Activated CD4-positive, alpha-beta T cell treated with anti-CD3 and anti-CD28 coated beads, Interleukin-2, amount 10 ng/mL, durations not matched to agents 7 days and 5 days (primary cell): ENCODE measurements at regions not wholly inside any gene's neighbourhood (a gene's known extent, or its start where the extent isn't known, plus 50 kb on each side); places are given as distances from the start of the nearest gene placed in this dataset.
"Not testable (repeated sequence)": the region's sequence is repeated elsewhere in the genome, so short reads cannot be mapped to it uniquely, and the experiment has no call there.

Experiments
- CTCF ChIA-PET: fragments of 350-600 bp; sonication (Branson Sonifier 250); formaldehyde crosslinking; loops from one replicate; lab custom pipeline; 2021; ENCODE audit warnings: antibody characterized with exemption; lab: Charles Lee
- POLR2A ChIA-PET: fragments of 350-600 bp; sonication (Branson Sonifier 250); formaldehyde crosslinking; loops from one replicate; lab custom pipeline; 2021; ENCODE audit warnings: antibody characterized with exemption; lab: Charles Lee
- DNase-seq: peaks from one replicate; pipeline ENCODE4 v3.0.0-alpha.2; 2020
- H3K27ac Mint-ChIP-seq: one replicate; pipeline ENCODE4 v1.8.0; 2021; ENCODE audit warnings: mild to moderate bottlenecking, moderate library complexity, mixed read lengths
- H3K27me3 Mint-ChIP-seq: one replicate; pipeline ENCODE4 v1.8.0; 2021; ENCODE audit warnings: mixed read lengths
- H3K36me3 Mint-ChIP-seq: one replicate; pipeline ENCODE4 v1.8.0; 2021; ENCODE audit warnings: low read depth, mixed read lengths
- H3K4me1 Mint-ChIP-seq: one replicate; pipeline ENCODE4 v1.8.0; 2021; ENCODE audit warnings: mixed read lengths
- H3K4me3 Mint-ChIP-seq: one replicate; pipeline ENCODE4 v1.8.0; 2021; ENCODE audit warnings: mild to moderate bottlenecking, moderate library complexity, mixed read lengths
- H3K9me3 Mint-ChIP-seq: one replicate; pipeline ENCODE4 v1.8.0; 2021; ENCODE audit warnings: mixed read lengths

DNA sequence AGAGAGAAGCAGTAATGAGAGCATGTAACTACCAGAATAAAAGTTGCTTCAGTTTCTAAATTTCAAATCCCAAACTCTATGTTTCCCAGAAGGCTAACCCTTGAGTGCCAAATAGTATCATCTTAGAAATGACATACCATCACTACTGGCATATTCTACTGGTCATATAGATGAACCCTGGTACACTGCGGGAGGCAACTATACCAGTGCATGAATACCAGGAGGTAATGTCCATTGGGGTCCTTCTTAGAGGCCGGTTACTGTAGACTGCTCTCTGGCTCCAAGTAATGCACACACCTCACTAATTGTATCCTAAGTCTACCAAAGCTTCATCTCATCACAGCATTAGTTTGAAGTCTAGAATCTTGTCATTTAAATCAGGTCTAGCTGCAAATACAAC lies 108.6 kb upstream of the MSMB start:
- H3K27me3 Mint-ChIP-seq, POLR2A ChIA-PET, H3K9me3 Mint-ChIP-seq, H3K4me3 Mint-ChIP-seq, H3K27ac Mint-ChIP-seq, CTCF ChIA-PET, H3K4me1 Mint-ChIP-seq, H3K36me3 Mint-ChIP-seq, DNase-seq: not testable (repeated sequence)

DNA sequence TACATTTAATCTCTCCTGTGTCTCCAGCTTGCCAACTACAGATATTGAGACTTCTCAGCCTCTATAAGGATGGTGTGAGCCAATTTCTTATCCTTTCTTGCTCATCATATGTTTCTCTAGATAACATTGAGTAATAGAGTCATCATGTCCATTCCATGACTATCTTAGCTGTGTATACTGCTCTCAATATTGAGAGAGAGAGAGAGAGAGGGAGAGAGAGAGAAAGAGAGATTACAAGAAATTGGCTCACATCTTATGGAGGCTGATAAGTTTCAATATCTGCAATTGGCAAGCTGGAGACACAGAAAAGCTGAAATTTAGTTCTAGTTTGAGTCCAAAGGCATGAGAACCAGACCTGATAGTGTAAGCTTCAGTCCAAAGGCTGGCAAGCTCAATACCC lies 110.8 kb upstream of the MSMB start:
- DNase-seq, POLR2A ChIA-PET, H3K4me3 Mint-ChIP-seq, H3K27me3 Mint-ChIP-seq, H3K4me1 Mint-ChIP-seq, H3K27ac Mint-ChIP-seq, CTCF ChIA-PET, H3K36me3 Mint-ChIP-seq, H3K9me3 Mint-ChIP-seq: not testable (repeated sequence)

DNA sequence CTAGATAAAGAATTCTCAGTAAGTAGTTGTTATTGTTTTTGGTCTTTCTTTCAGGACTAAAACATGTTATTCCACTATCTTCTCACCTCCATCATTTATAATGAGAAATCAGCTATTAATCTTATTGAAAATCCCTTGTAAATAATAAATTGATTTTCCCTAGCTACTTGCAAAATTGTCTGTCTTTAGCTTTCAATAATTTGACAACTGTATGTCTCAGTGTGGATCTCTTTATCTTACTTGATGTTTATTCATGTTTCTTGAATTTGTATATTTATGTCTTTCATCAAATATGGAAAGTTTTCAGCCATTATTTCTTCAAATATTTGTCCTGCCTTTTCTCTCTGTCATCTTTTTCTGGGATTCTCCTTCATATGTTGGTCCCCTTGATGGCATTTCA lies 117.1 kb upstream of the ANTXRL start:
- Mint-ChIP-seq H3K36me3 (peaks cover 7% of the 10 kb centered on the region), H3K9me3 (peaks cover 11% of the 10 kb centered on the region), H3K4me3 (no peak overlapping the region), H3K27ac (no peak overlapping the region), H3K4me1 (peaks cover 9% of the 10 kb centered on the region), H3K27me3 (peaks cover 19% of the 10 kb centered on the region)
- ChIA-PET POLR2A (no interaction called here), CTCF (no interaction called here)
- DNase-seq: no peak

DNA sequence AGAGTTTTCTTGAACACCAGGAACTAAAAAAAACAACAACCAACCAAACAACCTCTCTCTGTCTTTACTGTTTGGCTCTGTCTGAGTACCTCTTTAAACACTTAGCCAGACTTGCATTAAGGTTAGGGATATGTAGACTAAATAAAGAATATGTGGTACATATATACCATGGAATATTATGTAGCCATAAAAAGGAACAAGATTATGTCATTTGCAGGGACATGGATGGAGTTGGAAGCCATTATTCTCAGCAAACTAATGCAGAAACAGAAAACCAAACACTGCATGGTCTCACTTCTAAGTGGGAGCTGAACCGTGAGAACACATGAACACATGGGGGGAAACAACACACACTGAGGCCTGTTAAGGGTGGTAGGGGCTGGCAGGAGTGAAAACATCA lies 116.0 kb upstream of the ANTXRL start:
- DNase-seq: no peak
- Mint-ChIP-seq H3K4me1 (peaks cover 9% of the 10 kb centered on the region), H3K4me3 (no peak overlapping the region), H3K9me3 (peaks cover 11% of the 10 kb centered on the region), H3K27ac (no peak overlapping the region), H3K36me3 (peaks cover 7% of the 10 kb centered on the region), H3K27me3 (peaks cover 14% of the 10 kb centered on the region)
- POLR2A ChIA-PET: no interaction called here
- CTCF ChIA-PET: no interaction called here

DNA sequence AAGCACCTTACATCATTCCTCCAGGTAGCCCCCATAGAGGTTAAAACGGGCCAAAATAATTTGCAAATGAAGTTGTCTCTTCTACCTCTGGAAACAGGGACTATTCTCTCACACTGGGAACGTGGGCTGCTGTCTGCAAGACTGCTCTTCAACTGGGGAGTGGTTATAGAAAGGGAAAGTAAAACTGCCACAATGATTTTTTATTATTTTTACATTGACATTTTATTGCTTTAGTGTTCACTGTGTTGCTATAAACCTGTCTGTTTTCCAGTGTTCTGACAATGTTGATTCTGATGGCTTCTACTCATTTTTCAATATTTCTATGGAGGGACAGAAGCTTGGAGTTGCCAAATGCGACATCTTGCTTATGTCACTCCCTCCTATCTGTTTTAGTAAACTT lies 115.1 kb upstream of the ANTXRL start:
- Mint-ChIP-seq H3K27ac (no peak overlapping the region), H3K9me3 (peaks cover 11% of the 10 kb centered on the region), H3K27me3 (peaks cover 12% of the 10 kb centered on the region), H3K4me1 (peaks cover 9% of the 10 kb centered on the region), H3K4me3 (no peak overlapping the region), H3K36me3 (peaks cover 7% of the 10 kb centered on the region)
- DNase-seq: no peak
- CTCF ChIA-PET: no interaction called here
- POLR2A ChIA-PET: no interaction called here

DNA sequence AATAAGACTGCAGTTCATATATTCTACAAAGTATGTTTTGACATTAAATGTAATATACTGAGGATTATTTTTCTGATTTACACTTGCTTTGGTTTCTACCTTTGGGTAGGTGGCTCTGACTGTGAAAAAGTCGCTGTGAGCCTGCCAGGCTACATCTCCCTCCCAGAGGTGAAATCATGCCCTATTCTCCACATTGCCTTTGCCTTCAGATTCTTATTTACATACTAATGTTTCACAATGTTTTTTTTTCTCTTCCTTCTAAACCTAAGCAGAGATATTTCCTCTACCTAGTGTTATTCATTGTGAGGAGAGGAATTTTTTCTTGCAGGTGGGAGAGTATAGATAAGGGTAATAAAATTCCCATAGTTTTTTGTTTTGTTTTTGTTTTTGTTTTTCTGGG lies 111.5 kb upstream of the ANTXRL start:
- ChIA-PET CTCF (no interaction called here), POLR2A (no interaction called here)
- Mint-ChIP-seq H3K36me3 (peaks cover 4% of the 10 kb centered on the region), H3K4me3 (no peak overlapping the region), H3K9me3 (peaks cover 7% of the 10 kb centered on the region), H3K27ac (no peak overlapping the region), H3K27me3 (peaks cover 2% of the 10 kb centered on the region), H3K4me1 (peaks cover 9% of the 10 kb centered on the region)
- no peak for DNase-seq

DNA sequence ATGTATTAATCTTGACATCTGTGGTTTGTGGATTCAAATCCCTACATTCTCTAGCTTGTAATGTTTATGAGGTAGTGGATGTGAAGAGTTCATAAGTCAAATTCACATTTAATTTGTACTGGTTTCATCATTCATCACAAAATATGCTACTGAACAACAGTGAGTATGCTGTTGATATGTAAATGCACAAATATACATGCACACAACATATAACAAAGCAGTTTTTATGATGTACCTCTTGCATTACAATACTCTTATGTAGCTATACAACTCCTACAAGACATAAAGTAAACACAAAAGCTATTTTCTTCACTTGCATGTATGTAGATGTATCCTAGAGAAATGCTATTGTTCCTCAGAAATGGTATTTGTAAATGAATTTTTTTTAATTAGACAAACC lies 111.0 kb upstream of the ANTXRL start:
- CTCF ChIA-PET: no interaction called here
- Mint-ChIP-seq H3K9me3 (peaks cover 3% of the 10 kb centered on the region), H3K4me1 (peaks cover 9% of the 10 kb centered on the region), H3K27ac (no peak overlapping the region), H3K27me3 (peaks cover under 1% of the 10 kb centered on the region), H3K4me3 (no peak overlapping the region), H3K36me3 (peaks cover under 1% of the 10 kb centered on the region)
- no peak for DNase-seq
- POLR2A ChIA-PET: no interaction called here

DNA sequence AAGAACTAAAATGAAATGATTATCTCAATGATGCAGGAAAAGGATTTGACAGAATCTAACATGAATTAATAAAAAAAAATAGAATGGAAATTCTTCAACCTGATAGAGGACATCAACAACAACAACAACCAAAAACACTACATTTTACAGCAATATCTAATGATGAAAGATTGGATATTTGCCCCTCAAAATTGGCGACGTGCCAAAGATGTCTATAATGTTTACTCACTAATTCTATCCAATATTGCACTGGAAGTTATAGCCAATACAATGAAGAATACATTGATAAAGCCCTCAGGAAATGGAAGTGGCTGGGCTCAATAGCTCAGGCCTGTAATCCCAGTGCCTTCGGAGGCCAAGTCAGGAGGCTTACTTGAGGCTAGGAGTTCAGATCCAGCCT lies 99.4 kb upstream of the ANTXRL start:
- H3K4me3 Mint-ChIP-seq, H3K4me1 Mint-ChIP-seq, POLR2A ChIA-PET, CTCF ChIA-PET, H3K27me3 Mint-ChIP-seq, DNase-seq, H3K9me3 Mint-ChIP-seq, H3K27ac Mint-ChIP-seq: not testable (repeated sequence)
- H3K36me3 Mint-ChIP-seq: peaks cover 14% of the 10 kb centered on the region

DNA sequence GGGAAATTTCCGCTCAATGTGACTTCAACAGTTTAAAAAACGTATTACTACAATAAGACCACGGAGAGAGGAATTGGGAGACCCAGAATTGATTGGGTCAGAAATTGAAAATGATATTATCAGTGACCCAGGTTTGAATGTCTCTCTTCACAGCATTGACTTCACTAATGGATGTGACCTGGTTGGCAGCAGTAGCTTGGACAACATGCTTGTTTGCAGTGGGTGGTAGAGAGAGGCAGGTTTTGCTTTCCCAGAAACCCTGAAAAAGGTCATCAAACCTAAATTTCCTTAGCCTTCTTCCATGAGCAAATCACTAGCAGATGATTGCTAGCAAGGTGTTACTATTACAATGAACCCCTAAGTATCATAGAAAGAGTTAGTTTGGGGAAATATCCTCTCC lies 89.7 kb upstream of the ANTXRL start:
- H3K4me1 Mint-ChIP-seq: no peaks in the 10 kb centered on the region
- H3K27ac Mint-ChIP-seq: no peak overlapping the region
- no peaks in the 10 kb centered on the region for H3K27me3 Mint-ChIP-seq
- H3K9me3 Mint-ChIP-seq: no peaks in the 10 kb centered on the region
- DNase-seq: no peak
- no peak overlapping the region for H3K4me3 Mint-ChIP-seq
- CTCF ChIA-PET: no interaction called here
- POLR2A ChIA-PET: interaction anchor here (0.7 kb wide), 1 partner anchor 30 kb away, joined by 4 read pairs; no protein-coding TSS in a partner anchor
- peaks cover 7% of the 10 kb centered on the region for H3K36me3 Mint-ChIP-seq

DNA sequence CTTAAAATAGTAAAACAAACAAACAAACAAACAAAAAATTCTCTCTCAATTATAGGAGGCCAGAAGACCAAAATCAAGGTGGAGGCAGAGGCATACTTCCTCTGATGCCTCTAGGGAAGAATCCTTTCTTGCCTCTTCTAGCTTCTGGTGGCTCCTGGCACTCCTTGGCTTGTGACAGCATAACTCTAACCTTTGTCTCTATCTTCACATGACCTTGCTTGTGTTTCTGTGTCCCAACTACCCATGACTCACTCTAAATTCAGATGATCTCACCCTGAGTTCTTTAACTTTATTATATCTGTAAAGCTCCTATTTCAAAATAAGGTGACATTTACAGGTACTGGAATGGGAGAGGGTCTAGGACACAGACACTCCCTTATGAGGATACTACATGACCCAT lies 88.3 kb upstream of the ANTXRL start:
- no peak overlapping the region for H3K4me3 Mint-ChIP-seq
- H3K27ac Mint-ChIP-seq: no peak overlapping the region
- H3K9me3 Mint-ChIP-seq: no peaks in the 10 kb centered on the region
- no peaks in the 10 kb centered on the region for H3K27me3 Mint-ChIP-seq
- H3K4me1 Mint-ChIP-seq: no peaks in the 10 kb centered on the region
- H3K36me3 Mint-ChIP-seq: peaks cover 7% of the 10 kb centered on the region
- ChIA-PET CTCF (interaction anchor here (1.6 kb wide), 1 partner anchor 31 kb away, joined by 4 read pairs; no protein-coding TSS in a partner anchor), POLR2A (no interaction called here)
- no peak for DNase-seq

DNA sequence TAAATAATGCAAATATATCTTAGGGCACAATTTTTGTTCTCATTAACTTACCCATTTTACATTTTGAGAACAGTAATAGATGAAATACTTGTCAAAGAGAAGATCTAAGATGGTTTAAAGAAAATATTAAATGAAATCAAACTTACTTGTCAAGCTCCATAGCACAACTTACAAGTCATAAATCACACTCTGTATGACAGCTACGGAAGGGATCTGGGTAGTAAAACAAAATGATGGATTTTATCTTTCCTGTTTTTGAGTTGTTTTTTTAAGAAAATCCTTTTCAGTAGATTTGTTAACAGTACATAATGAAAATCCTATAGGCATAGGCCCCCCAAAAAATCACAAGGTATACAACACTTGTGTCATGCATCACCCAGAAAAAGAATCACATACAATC lies 84.4 kb upstream of the ANTXRL start:
- H3K27ac Mint-ChIP-seq, CTCF ChIA-PET, H3K36me3 Mint-ChIP-seq, H3K9me3 Mint-ChIP-seq, DNase-seq, H3K4me3 Mint-ChIP-seq, H3K4me1 Mint-ChIP-seq, H3K27me3 Mint-ChIP-seq, POLR2A ChIA-PET: not testable (repeated sequence)

DNA sequence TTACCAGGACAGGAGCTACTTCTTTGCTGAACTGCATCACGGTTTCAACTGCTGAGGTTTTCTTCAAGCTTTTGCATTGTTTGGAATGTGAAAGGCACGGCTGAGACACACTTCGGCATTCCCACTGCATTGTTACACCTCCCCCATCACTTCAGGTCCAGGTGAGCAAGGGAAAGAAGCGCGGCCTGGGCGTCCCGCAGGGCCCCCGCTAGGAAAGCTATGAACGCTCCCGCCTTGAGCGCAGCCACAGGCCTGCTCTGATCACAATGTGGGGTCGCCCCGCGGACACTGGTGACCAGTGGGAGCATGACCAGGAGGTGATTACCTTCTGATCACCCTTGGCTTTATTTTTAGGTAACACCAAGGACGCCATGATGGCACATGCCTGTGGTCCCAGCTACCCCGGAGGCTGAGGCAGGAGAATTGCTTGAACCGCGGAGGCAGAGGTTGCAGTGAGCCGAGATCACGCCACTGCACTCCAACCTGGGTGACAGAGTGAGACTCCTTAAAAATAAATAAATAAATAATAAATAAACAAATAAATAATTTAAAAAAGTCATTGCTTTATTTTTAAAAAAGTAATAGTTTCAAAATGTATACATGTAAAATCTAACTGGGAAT lies 82.2 kb upstream of the ANTXRL start:
- H3K27ac Mint-ChIP-seq, H3K36me3 Mint-ChIP-seq, DNase-seq, H3K4me1 Mint-ChIP-seq, H3K4me3 Mint-ChIP-seq, CTCF ChIA-PET, H3K9me3 Mint-ChIP-seq, POLR2A ChIA-PET, H3K27me3 Mint-ChIP-seq: not testable (repeated sequence)

DNA sequence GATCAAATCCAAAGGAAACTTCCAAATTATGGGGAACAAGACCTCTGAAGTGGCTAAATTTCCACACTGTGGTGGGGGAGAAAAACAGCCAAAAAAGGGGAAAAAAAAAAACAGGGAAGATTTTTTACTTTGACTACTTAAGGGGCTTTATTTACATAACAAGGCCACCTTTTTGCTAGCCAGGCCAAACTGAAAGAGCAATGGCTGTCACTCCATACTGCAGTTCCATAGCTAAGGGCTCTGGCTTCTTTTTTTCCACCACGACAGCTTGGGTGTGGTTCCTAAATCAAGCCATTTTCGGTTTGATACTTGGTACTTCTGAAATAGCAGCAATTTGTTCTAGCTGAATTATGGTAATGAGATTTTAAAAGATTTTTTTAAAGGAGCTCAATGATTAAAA lies 76.4 kb upstream of the ANTXRL start:
- H3K27ac Mint-ChIP-seq, DNase-seq, H3K4me1 Mint-ChIP-seq, H3K9me3 Mint-ChIP-seq, H3K36me3 Mint-ChIP-seq, POLR2A ChIA-PET, H3K27me3 Mint-ChIP-seq, H3K4me3 Mint-ChIP-seq, CTCF ChIA-PET: not testable (repeated sequence)

DNA sequence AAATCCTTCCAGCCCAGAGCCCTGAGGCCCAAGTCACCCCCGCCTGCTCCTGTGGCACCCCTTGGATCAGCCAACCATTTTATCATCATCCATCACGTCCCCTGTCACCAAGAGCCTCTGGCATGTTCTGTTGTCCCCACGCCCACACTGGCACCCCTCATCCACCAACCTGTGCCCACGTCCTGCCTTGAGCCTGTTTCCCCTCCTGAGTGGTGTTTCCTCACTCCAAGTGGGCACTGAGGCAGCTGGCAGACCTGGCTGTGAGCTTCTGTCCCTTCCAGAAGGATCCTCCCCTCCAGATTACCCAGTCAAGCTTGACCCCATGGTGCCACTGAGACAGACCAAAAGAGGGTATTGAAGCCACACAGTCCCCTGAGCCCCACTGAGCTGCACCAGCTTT lies 71.4 kb upstream of the ANTXRL start:
- Mint-ChIP-seq H3K4me1 (peaks cover 17% of the 10 kb centered on the region), H3K4me3 (no peak overlapping the region), H3K27ac (no peak overlapping the region), H3K27me3 (no peaks in the 10 kb centered on the region), H3K9me3 (no peaks in the 10 kb centered on the region), H3K36me3 (peaks cover 18% of the 10 kb centered on the region)
- no peak for DNase-seq
- POLR2A ChIA-PET: no interaction called here
- CTCF ChIA-PET: no interaction called here
